Peyer's patch (tissue), 4 donors: ENCODE measurements at regions not wholly inside any gene's neighbourhood (a gene's known extent, or its start where the extent isn't known, plus 50 kb on each side); places are given as distances from the start of the nearest gene placed in this dataset.

Source experiments
- CTCF ChIP-seq, 6 experiments: fragments of 450-650 bp in 4 of 6; fragments of 200-600 bp in 2 of 6; sonication (generic) in 1 of 6; IDR thresholded peaks; one replicate each; pipeline ENCODE4 v1.5.1; 2017 to 2019; ENCODE audit warnings: antibody characterized with exemption in 6 of 6, mild to moderate bottlenecking in 3 of 6, moderate library complexity in 1 of 6
- POLR2A ChIP-seq, 2 donors: fragments of 450-650 bp; IDR thresholded peaks; one replicate each; pipeline ENCODE4 v1.5.1; 2017; ENCODE audit warnings: antibody characterized with exemption in 2 of 2, mild to moderate bottlenecking in 2 of 2, moderate library complexity in 2 of 2

DNA sequence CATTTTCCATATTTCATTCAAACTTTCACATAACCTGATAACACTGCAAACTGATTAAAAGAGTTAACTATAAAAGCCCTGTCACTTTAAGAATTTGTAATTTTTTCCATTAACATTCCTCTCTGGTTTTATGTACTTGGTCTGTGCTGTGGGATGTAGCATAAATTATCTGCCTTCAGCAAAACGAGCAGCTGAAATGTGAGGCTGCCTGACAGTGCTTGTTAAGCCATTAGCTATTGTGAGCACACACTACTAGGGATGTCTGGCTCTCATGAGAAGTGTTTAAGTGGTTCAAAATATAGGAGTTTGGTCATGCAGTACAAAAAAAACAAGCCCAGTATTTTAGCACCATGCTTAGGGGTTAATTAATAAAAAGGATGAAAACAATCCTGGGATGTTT lies 63.0 kb downstream of the HOXA1 start:
- TF ChIP-seq CTCF (IDR thresholded peaks at IDR 0.05) (no peak), POLR2A (IDR thresholded peaks at IDR 0.05) (no peak)
